GM18498 (cell line): ENCODE measurements at regions not wholly inside any gene's neighbourhood (a gene's known extent, or its start where the extent isn't known, plus 50 kb on each side); places are given as distances from the start of the nearest gene placed in this dataset.

Experiments
- ATAC-seq: cut with Tn5 transposase; IDR thresholded peaks from one replicate; pipeline ENCODE4 v1.9.1; 2021; ENCODE audit warnings: mild to moderate bottlenecking, moderate library complexity; ENCODE audit not compliant: unreplicated experiment

DNA sequence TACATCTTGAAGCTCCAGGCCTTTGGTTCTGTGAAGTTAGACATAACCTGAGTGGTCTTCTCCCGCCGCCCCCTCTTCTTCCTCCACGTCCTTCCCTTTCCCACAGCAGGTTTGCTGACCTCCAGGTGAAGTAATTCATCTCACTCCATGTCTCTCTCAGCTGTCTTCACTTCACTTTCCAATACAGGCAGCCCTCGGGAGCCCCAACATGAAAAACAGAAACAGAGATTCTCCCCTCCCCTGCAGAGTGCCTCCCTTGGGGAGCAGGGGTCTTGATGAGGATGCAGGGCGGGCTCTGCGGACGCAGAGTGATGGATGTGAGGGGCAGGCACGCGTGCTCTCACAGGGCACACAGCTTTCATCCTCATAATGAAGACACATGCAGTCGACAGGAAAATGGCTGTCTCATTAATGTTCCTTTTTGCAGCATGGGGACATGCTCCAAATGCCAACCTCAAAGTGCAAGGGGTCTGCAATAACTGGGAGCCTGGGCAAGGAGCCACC, 95.6 kb downstream of the GPAM start:
- no peak for ATAC-seq

DNA sequence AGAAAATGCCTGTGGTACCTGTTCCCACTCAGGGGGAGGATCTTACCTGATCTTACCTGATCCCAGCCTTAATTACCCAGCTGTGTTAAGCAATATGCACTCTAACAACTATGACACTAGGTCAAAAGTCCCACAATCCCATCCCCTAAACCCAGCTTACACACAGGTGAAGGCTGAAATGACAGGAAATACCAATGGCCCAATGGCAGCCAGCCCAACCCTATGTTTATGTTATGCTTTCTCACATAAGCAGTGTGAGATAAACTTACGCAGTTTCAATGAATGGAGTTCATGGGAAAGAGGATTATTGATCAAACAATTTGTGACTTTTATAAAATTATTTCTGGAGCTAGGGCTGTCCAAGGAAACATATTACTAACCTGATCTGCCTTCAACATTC, 91.9 kb downstream of the GPAM start:
- no peak for ATAC-seq

DNA sequence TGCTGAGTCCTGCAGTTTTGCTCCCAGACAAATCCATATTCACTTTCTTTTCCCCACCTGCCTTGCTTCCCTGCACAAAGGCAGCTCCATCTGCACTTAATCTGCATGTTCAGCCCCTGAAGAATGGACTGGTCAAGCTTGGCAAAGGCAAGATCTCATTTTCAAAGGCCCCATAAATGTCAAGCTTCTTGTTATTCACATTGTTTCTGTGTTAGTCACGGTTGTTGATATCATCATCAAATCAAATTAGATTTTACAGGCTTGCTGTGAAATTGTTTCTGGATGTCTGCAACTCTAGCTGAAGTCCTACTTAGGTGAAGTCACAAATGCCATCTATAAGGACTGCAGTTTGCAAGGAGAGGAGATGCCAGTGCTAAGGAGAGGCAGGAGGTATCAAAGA, 91.0 kb downstream of the GPAM start:
- no peak for ATAC-seq

DNA sequence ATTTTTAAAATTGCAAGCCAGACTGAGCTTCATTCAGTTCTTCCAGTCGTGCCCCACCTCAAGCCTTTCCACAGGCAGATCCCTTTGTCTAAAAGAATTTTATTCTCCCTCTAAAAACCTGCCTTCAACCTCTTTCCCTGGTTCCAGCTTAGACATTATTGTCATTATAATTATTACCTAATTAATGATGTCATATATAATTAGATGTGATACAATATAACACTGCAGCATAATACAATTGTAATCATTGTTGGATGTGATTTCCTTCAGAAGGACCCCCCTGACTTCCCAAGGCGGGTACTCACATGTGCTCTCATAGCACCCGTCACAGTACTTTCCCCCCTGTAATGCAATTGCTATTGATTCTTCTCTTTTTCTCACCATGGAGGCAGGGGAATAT, 88.6 kb downstream of the GPAM start:
- no peak for ATAC-seq

DNA sequence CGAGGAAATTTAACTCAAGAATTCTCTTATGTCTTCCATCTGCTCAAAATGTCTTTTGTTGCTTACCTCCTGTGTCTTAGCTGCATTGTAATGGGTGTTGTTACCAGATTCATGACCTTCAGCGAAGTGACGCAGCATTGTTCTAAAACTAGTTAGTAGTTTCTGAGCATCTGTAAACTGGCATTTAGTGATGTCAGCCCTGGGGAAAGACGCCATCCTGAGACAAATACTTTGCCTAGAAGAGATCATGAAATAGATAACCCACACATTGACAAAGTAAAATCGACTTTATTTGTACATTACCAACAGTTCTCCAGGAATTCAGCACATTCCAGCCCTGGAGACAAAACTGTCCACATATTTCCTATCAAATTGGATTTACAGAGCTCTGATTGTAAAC, 87.8 kb downstream of the GPAM start:
- ATAC-seq = no peak

DNA sequence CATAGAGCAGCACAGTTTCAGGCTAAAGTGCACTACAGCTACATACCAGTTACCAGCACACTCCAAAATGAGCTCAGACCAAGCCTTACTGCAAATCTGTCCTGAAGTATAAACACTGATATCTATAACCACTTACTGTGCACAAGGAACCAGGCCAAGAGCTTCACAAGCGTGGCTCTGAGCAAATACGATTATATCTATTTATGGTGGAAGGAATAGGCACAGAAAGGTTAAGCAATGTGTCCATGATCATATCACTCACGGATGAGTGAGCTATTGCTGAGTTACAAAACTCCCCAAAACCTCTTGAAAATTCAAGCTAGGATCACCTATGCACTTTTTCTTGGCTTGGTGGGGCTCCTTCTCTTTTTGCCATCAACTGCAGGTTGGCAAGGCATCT, 84.9 kb downstream of the GPAM start:
- ATAC-seq = no peak
